HEK293 (cell line): ENCODE measurements at regions not wholly inside any gene's neighbourhood (a gene's known extent, or its start where the extent isn't known, plus 50 kb on each side); places are given as distances from the start of the nearest gene placed in this dataset.

Experiments
- CTCF ChIP-seq: fragments of 450-650 bp; formaldehyde crosslinking; IDR thresholded peaks from 2 replicates; pipeline ENCODE4 v1.5.1; 2016; ENCODE audit warnings: missing biosample characterization, missing genetic modification characterization
- FEZF1 ChIP-seq: fragments of 450-650 bp; formaldehyde crosslinking; IDR thresholded peaks from 2 replicates; pipeline ENCODE4 v1.5.1; 2016; ENCODE audit warnings: missing biosample characterization, missing genetic modification characterization
- MEIS1 ChIP-seq: sonication (generic); formaldehyde crosslinking; IDR thresholded peaks from 2 replicates; pipeline ENCODE4 v1.8.1; 2022; ENCODE audit warnings: missing genetic modification reagents, mild to moderate bottlenecking, borderline replicate concordance
- SALL2 ChIP-seq: fragments of 450-650 bp; formaldehyde crosslinking; IDR thresholded peaks from 2 replicates; pipeline ENCODE4 v1.5.0; 2017; ENCODE audit warnings: missing biosample characterization, mild to moderate bottlenecking, missing genetic modification characterization, borderline replicate concordance
- YY1 ChIP-seq: fragments of 450-650 bp; formaldehyde crosslinking; IDR thresholded peaks from 2 replicates; pipeline ENCODE4 v1.5.1; 2018; ENCODE audit warnings: missing biosample characterization, missing genetic modification characterization
- ZNF776 ChIP-seq: fragments of 450-650 bp; formaldehyde crosslinking; IDR thresholded peaks from 2 replicates; pipeline ENCODE4 v1.5.0; 2017; ENCODE audit warnings: missing biosample characterization, missing genetic modification characterization, borderline replicate concordance

- TF ChIP-seq CTCF = no peak
- no peak for TF ChIP-seq FEZF1 (tag by site-specific recombination)
- TF ChIP-seq SALL2 = no peak
- no peak for TF ChIP-seq ZNF776
- no peak for TF ChIP-seq MEIS1
- TF ChIP-seq YY1 (tag by site-specific recombination) = no peak
Observed at GRCh38 chr7:119256446-119257131, 1016.4 kb upstream of the KCND2 start.
